SK-N-SH treated with all-trans-retinoic acid at 6 μM for 48 hours (cell line): ENCODE measurements at regions not wholly inside any gene's neighbourhood (a gene's known extent, or its start where the extent isn't known, plus 50 kb on each side); places are given as distances from the start of the nearest gene placed in this dataset.

Experiments used
- CSRNP3 ChIP-seq: fragments of 250-450 bp; sonication (Bioruptor Pico); IDR thresholded peaks from 2 replicates; pipeline ENCODE4 v1.5.1; 2021; ENCODE audit warnings: mild to moderate bottlenecking, moderate library complexity
- ESRRG ChIP-seq: fragments of 250-450 bp; sonication (Bioruptor Pico); IDR thresholded peaks from 2 replicates; pipeline ENCODE4 v1.6.1; 2021; ENCODE audit warnings: mild to moderate bottlenecking
- POU6F1 ChIP-seq: fragments of 250-450 bp; sonication (Bioruptor Pico); IDR thresholded peaks from 2 replicates; pipeline ENCODE4 v1.8.0; 2021; ENCODE audit warnings: low read depth, mild to moderate bottlenecking, moderate library complexity, borderline replicate concordance
- PPARA ChIP-seq: fragments of 250-450 bp; sonication (Bioruptor Pico); IDR thresholded peaks from 2 replicates; pipeline ENCODE4 v1.5.0; 2020; ENCODE audit warnings: mild to moderate bottlenecking, borderline replicate concordance
- SNAI2 ChIP-seq: fragments of 250-450 bp; sonication (Bioruptor Pico); IDR thresholded peaks from 2 replicates; pipeline ENCODE4 v1.5.0; 2020; ENCODE audit warnings: mild to moderate bottlenecking, moderate library complexity
- TCF4 ChIP-seq: fragments of 250-450 bp; sonication (Bioruptor Pico); IDR thresholded peaks from 2 replicates; pipeline ENCODE4 v1.8.0; 2021; ENCODE audit warnings: mild to moderate bottlenecking, moderate library complexity, borderline replicate concordance
- ZFP3 ChIP-seq: fragments of 250-450 bp; sonication (Bioruptor Pico); IDR thresholded peaks from 2 replicates; pipeline ENCODE4 v1.5.0; 2020; ENCODE audit warnings: mild to moderate bottlenecking, moderate library complexity
- ZNF565 ChIP-seq: fragments of 450-650 bp; formaldehyde crosslinking; conservative IDR thresholded peaks from 2 replicates; pipeline ENCODE4 v1.5.0; 2020; ENCODE audit warnings: low read depth, mild to moderate bottlenecking, moderate library complexity
- ZNF8 ChIP-seq: fragments of 450-650 bp; formaldehyde crosslinking; IDR thresholded peaks from 2 replicates; pipeline ENCODE4 v1.5.0; 2020; ENCODE audit warnings: mild to moderate bottlenecking, moderate library complexity

- TF ChIP-seq TCF4 (CRISPR knock-in tag), result no peak
- TF ChIP-seq ZFP3 (CRISPR knock-in tag), result no peak
- no peak for TF ChIP-seq CSRNP3 (CRISPR knock-in tag)
- no peak for TF ChIP-seq ZNF565 (CRISPR knock-in tag)
- TF ChIP-seq ZNF8 (CRISPR knock-in tag), result no peak
- TF ChIP-seq SNAI2 (CRISPR knock-in tag), result no peak
- TF ChIP-seq ESRRG (CRISPR knock-in tag), result no peak
- TF ChIP-seq PPARA (CRISPR knock-in tag), result no peak
- no peak for TF ChIP-seq POU6F1 (CRISPR knock-in tag)
Measured at GRCh38 chr10:36779238-36779846, 346.1 kb upstream of the ANKRD30A start.
